Lung (tissue), 11 donors: ENCODE measurements at regions not wholly inside any gene's neighbourhood (a gene's known extent, or its start where the extent isn't known, plus 50 kb on each side); places are given as distances from the start of the nearest gene placed in this dataset.

Experiments used
- ATAC-seq: fragments of 200-7000 bp; cut with Tn5 transposase; one replicate; pipeline ENCODE4 v1.9.1; 2020; ENCODE audit warnings: moderate number of reproducible peaks; ENCODE audit not compliant: insufficient read depth, low FRiP score
- DNase-seq, 3 donors: peaks; one replicate each; pipeline ENCODE4 v3.0.0-alpha.2; 2013 to 2017
- H3K27ac ChIP-seq, 2 donors: one replicate each; pipeline ENCODE4 v1.5.1; 2013; ENCODE audit warnings: mild to moderate bottlenecking in 2 of 2, moderate library complexity in 2 of 2, control low read depth in 1 of 2, inconsistent platforms in 1 of 2, low read depth in 1 of 2, low read length in 1 of 2
- H3K27me3 ChIP-seq, 3 donors: one replicate each; pipeline ENCODE4 v1.5.1; 2013; ENCODE audit warnings: low read length in 2 of 3; ENCODE audit not compliant: control insufficient read depth in 3 of 3, insufficient read depth in 3 of 3
- H3K36me3 ChIP-seq, 4 donors: one replicate each; pipeline ENCODE4 v1.5.1; 2013; ENCODE audit warnings: low read length in 4 of 4, mild to moderate bottlenecking in 1 of 4, moderate library complexity in 1 of 4; ENCODE audit not compliant: control insufficient read depth in 4 of 4, insufficient read depth in 4 of 4
- H3K4me1 ChIP-seq, 5 donors: one replicate each; pipeline ENCODE4 v1.5.1; 2013; ENCODE audit warnings: low read length in 5 of 5, mild to moderate bottlenecking in 2 of 5, moderate library complexity in 1 of 5; ENCODE audit not compliant: control insufficient read depth in 5 of 5, insufficient read depth in 5 of 5
- H3K4me3 ChIP-seq: one replicate; pipeline ENCODE4 v1.5.1; 2013; ENCODE audit warnings: mild to moderate bottlenecking, control low read depth, moderate library complexity
- H3K9ac ChIP-seq, 2 donors: one replicate each; pipeline ENCODE4 v1.5.1; 2013; ENCODE audit warnings: low read length in 2 of 2, control low read depth in 1 of 2; ENCODE audit not compliant: insufficient read depth in 1 of 2
- H3K9me3 ChIP-seq, 4 donors: one replicate each; pipeline ENCODE4 v1.5.1; 2013; ENCODE audit warnings: low read length in 3 of 4, mild to moderate bottlenecking in 1 of 4, moderate library complexity in 1 of 4; ENCODE audit not compliant: control insufficient read depth in 4 of 4, insufficient read depth in 3 of 4
- CTCF ChIP-seq: IDR thresholded peaks from 2 replicates; pipeline ENCODE4 v1.5.1; 2012; ENCODE audit warnings: mild to moderate bottlenecking; ENCODE audit errors: control extremely low read depth, extremely low read depth
- WGBS, 2 donors: extraction: QIAGEN DNeasy Blood & Tissue Kit; methylation state at CpG; one replicate each; pipeline ENCODE4 v1.1.7; 2013; 5-methylcytosine and 5-hydroxymethylcytosine counted together
- donor health status: control.
- donor health status: control.
- donor health status: Bipolar disorder and iron deficiency.
- donor health status: healthy.
- donor health status: DM: yes; HTN: yes; CAD: no.

GRCh38 chr10:53645951-53646350, 873.4 kb upstream of the MBL2 start:
- Histone ChIP-seq H3K9me3 (peaks cover 0 to 5% (median 2%) of the 10 kb centered on the region in 4 donors), H3K27ac (no peak overlapping the region), H3K4me3 (no peak overlapping the region), H3K36me3 (no peaks in the 10 kb centered on the region), H3K9ac (no peak overlapping the region), H3K4me1 (peaks cover 0 to 43% (median 12%) of the 10 kb centered on the region in 5 donors), H3K27me3 (no peaks in the 10 kb centered on the region)
- DNase-seq (peak in 2 of 3 donors; percentile 57 to 66), ATAC-seq (no peak)
- TF ChIP-seq CTCF = no peak
- WGBS, 2 donors = 68 to 90% methylated on average over 1 of the region's 1 CpG

- Histone ChIP-seq H3K27ac (no peak overlapping the region), H3K9me3 (no peaks in the 10 kb centered on the region), H3K36me3 (no peaks in the 10 kb centered on the region), H3K27me3 (no peaks in the 10 kb centered on the region), H3K4me1 (peaks cover 0 to 10% (median 0%) of the 10 kb centered on the region in 5 donors), H3K4me3 (no peak overlapping the region), H3K9ac (peak overlapping the region in 1 of 2 donors; percentile 23)
- 33 to 35% methylated on average over 4 of the region's 4 CpGs for WGBS, 2 donors
- peak in 2 of 3 donors; percentile 58 to 64 for DNase-seq
- TF ChIP-seq CTCF = no peak
- no peak for ATAC-seq
Observed at GRCh38 chr10:53638006-53638405, 865.4 kb upstream of the MBL2 start.

GRCh38 chr10:53624722-53625121, 852.1 kb upstream of the MBL2 start:
- Histone ChIP-seq H3K4me3 (no peak overlapping the region), H3K27ac (no peak overlapping the region), H3K36me3 (no peaks in the 10 kb centered on the region), H3K27me3 (no peaks in the 10 kb centered on the region), H3K9ac (no peak overlapping the region), H3K9me3 (no peaks in the 10 kb centered on the region), H3K4me1 (peaks cover 0 to 6% (median 0%) of the 10 kb centered on the region in 5 donors)
- ATAC-seq (no peak), DNase-seq (no peak)
- WGBS, 2 donors = 75 to 83% methylated on average over 4 of the region's 4 CpGs
- no peak for TF ChIP-seq CTCF

DNA sequence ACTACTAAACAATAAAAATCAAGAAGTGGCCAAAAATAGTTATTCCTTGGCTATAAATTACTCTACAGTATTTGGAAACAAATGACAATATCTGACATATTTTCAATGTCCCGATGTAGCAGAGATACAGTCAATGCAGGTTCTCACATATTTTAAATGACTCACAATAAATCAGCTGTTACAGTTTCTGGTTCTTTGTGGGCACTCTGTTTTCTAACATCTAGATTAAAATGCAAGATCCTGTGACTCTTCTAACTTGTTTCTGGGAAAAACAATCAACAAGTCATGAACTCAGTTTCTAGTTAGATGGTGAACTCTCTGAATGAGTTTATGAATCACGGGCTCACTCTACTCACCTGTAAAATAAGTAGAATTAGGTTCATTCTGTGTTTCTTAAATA, 849.6 kb upstream of the MBL2 start:
- Histone ChIP-seq H3K4me3 (no peak overlapping the region), H3K27me3 (no peaks in the 10 kb centered on the region), H3K4me1 (peaks cover 0 to 6% (median 0%) of the 10 kb centered on the region in 5 donors), H3K36me3 (no peaks in the 10 kb centered on the region), H3K9ac (no peak overlapping the region), H3K27ac (no peak overlapping the region), H3K9me3 (no peaks in the 10 kb centered on the region)
- TF ChIP-seq CTCF = no peak
- WGBS, 2 donors = 64 to 77% methylated on average over 2 of the region's 2 CpGs
- no peak for DNase-seq
- no peak for ATAC-seq
